ENCODE measurements at regions not wholly inside any gene's neighbourhood (a gene's known extent, or its start where the extent isn't known, plus 50 kb on each side); places are given as distances from the start of the nearest gene placed in this dataset.
A peak's percentile ranks its signal among the peaks of the same experiment; 100 is the strongest.

DNA sequence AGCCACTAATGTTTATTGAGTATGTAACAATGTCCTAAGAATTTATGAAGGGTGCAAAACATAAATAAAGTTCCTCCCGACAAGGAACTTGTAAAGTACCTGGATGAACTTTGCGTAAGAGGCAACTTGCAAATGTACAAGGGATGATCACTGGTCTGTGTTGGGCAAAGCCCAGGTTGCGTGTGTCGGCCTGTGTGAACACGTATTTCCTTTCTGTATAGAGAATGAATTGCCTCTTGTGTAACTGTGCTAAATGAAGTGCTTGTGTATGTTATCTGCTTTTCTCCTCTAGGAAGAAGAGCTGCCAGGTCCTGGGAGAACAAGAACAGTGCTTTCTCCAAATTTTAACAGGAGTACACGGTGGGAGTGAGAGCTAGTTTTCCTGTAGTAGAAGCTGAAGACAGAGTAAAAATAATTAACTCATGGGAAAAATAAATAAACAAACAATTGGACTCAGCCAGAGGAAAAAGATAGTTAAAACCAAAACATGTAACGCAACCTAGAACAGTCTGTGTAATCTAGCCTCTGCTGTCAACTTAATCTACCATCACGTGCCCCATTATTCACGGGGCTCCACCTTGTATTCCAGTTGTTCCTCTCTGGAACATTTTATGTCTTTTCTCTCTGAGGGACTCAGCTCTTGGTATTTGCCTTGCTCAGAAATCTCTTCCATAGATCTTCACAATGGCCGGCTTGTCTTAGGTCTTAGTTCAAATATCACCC lies 83.7 kb upstream of the RASGRP1 start:
- no peak for DNase-seq

DNA sequence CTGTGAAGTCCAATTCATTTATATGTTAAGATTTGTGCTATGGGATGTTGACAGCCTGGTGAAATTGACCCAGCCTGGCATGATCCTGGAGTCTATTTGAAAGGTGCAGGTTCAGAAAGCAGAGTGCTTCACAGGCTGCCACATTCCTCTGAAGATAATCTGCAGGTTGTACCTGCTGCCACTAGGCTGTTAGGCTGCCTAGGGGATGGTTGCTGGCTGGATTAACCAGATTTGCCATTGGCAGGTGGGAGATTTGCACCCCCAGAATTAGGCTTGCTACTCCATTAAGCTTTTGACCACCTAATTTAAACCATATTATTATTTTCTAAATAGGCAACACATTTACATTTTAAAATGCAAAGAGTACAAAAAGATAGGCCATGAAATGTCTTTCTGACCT lies 85.8 kb upstream of the RASGRP1 start:
- no peak for DNase-seq

DNA sequence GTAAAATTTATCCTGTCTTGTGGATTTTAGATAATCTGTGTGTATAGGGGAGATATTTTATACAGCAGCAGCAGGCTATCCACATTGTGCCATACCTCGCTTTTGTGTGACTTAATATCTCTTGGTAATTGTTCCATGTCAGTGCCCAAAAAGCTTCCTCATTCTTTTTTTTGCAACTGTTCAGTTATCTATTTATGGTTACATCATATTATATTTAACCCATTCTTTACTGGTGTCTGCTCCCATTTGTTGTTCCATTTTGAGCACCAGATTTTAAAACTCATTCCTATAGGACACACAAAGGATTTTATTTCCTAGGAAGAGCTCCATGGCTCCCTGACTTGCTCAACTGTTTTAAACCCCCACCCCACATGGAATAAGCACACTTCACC lies 86.3 kb upstream of the RASGRP1 start:
- peak; percentile 23 for DNase-seq

DNA sequence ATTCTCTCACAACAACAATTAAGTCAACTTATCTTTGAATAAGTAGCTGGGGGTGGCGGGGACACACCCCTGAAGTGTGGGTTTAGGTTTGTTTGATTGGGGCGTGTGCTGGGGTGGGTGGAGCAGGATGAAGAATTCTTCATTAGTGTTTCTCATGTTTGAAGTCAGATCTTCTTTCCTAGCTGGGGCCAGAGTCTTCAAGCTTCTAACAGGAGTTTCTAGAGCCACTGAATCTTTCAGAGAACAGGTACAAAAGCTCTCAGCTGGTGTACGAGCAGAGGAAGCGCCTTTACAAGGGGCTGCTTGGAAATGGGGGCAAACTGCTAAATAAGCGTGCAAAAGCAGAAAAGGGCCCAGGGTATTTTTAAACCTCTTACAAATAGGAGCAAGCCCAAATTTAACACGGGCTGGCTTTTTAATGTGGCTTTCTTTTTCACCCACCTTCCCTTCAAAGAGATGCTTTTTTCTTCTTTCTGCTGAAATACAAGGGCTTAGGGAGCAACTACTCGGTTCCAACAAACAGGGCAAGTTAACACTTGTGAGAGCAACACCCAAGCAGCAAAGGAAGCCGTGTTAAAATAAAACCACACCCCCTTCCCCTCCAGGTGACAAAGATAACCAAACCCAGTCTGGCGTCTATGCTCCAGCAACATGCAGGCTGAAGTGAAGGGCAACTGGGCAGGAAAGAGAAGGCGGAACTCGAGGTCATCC lies 86.9 kb upstream of the RASGRP1 start:
- peak; percentile 76 for DNase-seq

DNA sequence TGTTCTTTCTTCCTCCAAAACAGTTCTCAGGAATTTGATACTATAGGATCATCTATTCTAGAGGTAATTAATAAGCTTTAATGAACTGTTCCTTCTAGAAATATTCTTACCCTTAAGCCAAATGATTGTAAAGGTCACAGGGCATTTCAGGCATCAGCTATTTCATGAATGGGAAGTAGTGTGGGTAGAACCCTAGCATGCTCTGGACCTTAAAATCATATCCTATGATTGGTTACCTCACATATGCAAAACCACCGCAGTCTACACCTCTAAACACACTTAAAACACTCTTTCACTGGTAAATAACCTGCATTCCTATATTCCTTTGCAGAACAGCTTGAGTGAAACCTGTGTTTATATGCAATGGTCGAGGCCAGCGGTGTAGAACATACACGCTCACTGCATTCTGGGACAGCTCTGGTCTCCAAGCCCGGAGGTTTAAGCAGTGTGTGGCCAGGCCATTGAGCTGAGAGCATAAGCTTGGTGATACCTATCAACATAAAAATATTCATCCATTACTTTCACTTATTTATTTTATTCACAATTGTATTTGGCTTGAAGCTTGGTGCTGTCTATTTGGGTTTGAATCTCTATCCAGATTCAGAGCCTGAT lies 87.7 kb upstream of the RASGRP1 start:
- DNase-seq: no peak

DNA sequence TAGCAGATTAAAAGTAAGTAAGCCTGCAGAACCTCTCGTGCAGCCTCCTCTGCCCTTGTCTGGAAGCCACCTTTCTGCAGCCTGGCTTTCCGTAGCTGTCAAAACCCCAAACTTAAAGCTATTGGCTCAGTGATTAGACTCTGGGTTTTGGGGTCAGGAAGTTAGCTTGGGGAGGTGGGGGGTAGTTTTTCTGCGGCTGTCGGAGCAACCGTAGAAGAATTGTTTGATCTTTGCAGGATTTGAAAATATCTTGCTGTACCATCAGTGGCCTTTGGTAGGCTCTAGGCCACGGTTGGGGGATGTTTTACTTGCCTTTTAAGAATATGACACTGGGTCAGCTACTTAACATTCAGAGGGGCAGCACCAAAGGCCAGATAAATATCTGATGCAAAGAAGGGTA lies 88.4 kb upstream of the RASGRP1 start:
- DNase-seq: peak; percentile 93

DNA sequence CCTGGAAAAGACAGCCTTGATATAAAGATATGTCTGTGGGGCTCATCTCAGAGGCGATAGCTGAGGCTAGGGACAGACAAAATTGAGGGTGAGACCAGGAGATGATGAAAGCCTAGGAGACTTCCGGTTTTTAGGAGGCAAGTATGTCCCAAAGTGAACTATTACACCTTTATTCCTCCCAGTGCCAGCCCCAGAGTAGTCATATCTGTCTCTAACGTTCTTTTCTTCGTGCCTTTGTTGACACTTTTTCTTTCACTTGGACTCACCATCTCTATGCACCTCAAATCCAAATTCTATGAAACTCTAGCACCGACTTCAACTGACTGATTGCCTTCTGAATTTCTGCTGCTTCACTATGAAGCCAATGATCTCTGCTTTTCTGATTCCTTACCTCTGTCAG lies 93.8 kb upstream of the RASGRP1 start:
- DNase-seq: no peak

DNA sequence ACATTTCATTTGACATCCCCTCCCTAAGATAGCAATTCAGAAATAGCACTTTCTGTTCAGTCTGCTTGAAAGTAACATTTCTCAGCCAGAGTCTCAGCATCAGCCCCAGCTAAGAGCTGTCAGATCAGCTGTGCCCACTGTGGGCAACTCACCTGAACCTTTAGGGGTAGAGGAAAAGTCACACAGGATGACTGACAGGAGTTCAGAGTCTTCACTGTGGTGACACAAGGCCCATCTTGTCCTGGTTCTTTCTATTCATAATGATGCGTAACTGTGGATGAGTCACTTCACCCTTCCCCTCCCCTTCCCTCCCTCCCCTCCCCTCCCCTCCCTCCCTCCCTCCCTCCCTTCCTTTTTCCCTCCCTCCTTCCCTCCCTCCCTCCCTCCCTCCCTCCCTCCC lies 96.1 kb upstream of the RASGRP1 start:
- DNase-seq: no peak

DNA sequence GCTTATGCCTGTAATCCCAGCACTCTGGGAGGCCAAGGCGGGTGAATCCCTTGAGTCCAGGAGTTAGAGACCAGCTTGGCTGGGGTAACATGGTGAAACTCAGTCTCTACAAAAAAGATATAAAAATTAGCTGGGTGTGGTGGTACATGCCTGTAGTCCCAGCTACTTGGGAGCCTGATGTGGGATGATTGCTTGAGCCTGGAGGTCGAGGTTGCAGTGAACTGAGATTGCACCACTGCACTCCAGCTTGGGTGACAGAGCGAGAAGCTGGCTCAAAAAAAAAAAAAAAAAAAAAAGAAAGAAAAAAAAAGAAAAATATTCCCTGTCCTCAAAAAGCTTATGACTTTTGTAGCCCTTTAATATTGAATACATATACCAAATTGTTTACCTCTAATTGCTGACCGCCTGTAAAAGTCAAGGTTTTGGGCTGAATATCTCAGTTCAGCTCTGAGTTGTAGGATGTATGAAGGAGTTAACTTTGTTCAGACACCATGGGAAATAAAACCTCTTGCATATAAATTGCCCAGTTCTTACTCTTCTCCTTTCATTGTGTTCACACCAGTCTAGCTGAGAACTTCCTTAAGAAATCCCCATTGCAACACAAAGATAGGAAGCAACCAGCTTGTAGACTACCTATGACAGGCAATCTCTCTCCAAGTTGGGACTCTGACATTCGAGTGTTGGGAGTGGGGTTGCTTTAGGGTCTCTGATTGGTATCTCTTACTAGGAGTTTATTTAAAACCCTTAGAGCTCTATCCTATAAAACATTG lies 97.6 kb upstream of the RASGRP1 start:
- no peak for DNase-seq

DNA sequence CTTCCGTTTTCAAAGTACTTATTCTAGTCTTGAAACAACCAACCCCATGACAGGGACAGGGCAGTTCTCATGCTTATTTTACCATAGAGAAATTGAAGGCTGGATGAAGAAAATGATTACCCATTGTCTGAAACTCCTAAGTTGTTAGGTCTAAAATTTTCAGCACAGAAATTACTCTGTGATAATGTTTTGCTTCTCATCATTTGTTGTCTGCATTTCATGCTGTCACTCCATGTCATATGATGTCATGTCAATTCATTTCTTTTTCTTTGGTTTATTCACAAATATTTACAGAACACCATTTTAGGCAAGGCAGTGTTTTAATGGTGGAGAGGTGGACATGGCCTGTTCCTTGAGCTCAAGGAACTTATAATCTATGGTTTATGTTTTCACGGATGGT lies 98.2 kb upstream of the RASGRP1 start:
- DNase-seq: no peak

DNA sequence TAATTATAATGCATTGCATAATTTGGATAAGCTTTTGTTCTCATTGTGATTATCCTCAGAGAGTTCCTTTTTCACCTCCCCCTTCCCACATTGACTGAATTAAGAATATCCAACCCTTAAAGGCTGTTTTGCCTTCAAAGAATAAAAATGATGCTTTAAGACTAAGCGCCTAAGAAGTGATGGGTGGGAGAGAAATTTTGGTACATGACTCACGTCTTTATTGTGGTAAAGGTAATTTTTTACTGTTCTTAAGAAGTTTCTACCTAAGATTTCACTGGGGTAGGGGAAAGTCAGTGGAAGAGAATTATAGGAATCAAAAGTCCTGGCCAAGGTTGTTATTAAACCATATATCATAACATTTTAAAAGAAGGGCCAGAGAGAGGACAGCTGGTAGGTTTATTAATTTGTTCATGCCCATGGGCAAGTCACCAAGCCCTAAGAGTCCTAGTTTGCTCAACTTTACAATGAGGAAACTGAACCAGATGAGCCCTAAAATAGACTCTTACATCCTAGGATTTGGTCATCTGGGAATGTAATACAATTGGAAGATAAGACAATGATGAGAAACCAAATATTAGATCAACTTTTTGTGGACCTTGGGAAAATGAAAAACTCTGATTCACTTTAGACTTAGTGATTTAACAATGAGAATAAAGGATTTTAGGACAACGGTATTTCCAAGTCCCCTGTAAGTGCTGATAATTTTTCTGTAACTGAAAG lies 101.1 kb upstream of the RASGRP1 start:
- DNase-seq: no peak

DNA sequence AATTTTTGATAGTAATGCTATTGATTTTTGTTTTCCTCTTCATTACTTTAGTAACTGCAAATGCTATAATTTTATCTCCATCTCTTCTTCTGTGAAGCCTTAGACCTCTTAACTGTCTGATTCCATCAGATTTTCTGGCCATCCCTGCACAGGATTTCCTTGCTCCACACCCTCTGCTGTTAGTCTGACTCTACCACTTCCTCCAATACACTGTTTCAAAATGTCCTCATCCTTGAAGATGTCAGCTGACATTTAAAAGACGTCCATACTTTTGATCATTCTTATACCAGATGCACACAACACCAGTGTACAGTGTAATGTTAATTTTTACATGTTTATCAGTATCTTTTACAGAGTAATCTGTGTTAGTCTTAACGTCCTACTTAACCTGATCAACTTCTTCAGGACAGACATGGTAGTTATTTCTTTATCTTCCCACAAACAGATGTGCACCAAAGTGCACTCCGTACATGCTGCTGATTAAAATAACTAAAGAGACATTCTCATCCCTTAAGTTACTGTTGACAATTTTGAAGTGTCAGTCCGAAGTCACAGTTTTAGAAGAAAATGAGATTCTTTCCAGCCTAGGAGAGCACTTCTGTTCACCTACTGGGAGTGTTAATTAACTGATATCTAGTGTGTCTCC lies 102.4 kb upstream of the RASGRP1 start:
- no peak for DNase-seq

DNA sequence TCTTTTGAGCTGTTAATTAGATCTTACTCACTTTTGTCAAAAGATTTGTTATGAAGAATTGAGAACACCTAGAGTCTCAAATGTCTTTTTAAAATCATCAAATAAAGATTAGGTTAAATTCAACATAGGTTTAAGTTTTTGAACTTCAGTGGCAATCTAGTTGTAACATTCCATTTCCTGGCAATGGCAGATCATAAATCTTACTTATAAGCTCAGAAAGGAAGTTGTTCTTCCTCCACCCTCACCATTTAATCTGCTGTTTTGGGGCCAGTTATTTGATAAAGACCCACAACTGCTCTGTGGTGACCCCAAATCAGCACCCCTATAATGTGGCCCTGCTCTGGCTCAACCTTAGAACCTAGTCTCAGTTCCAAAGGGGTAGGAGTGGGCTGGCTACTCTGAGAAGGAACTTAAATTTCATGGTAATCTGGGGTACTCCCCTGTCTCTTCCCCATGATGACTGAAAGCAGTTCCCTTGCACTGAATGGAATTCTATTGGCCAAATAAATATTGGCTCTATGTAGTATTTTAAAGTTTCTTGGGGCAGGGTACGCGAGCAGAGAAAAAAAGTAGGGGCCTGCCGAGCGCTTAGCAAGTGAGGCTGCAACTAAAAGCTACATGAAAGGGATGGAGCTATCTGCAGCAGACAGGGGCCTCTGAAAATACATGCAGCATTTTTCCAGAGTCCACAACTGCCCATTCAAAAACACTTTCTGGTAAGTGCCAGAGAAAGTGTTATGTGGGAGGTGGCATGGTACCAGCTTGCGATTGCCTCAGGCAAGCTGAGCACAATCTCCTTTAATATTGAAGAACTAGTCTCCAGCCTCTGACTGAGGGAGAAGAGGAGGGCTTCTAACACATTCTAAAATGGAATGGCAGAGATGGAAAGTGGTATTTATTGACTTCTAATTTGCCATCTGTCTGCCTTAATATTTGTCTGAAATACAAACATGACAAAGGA lies 103.6 kb upstream of the RASGRP1 start:
- no peak for DNase-seq

DNA sequence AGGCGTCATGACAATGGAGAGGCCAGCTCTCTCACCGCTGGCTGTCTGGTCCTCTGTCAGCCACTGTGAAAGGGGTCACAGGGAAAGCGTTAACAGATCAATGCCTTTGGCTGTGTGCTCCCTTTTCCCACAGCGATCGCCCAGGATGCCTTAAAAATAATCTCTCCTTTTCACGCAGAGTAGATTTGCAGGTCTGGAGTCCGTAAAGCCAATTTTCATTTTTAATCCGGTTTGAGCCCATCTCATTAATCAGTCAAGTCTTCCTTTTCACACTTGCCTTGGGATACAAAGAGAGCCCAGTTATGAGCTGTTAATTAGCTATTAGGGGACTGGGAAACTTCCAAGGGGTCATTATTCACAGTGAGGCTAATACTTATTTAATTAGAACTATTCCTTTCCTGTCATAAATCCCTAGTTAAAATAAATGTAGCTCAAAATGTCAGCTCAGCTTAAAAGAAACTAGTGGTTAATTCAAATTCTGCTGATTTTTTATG lies 104.3 kb upstream of the RASGRP1 start:
- no peak for DNase-seq

DNA sequence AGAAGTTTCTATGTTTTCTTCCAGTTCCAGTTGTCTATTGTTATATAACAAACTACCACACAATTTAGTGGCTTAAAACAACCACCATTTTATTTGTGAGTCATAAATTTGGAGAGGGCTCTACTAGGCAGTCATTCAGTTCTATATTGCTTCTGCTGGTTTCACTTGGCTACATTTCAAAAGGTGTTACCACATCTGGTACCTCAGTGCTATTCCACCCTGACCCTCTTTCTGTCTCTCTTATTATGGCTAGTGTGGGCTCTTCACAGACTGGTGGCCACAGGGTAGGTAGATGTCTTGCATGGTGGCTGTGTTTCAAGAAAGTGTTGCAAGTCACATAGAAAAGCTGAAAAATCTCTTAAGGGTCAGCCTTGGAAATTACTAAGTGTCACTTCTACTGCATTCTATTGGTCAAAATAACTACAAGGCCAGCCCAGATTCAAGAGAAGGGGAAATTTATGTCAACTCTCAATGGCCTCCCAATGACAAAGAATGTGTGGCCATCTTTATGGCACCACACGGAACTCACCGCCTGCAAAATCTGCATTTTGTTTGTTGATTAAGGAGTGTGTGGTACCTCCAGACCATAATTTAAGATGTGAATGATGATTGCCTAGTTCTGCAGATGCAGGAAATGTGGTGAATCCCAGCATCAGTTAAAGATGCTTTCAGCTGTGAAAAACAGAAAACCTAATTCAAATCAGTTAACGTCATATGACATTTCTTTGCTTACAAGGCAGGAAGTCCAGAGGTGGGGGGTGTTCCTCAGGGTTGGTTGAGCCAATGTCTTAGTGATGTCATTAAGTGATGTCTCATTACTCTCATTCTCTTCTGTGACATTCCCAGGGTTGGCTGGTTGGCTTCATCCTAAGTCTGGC lies 105.8 kb upstream of the RASGRP1 start:
- DNase-seq: peak; percentile 91

DNA sequence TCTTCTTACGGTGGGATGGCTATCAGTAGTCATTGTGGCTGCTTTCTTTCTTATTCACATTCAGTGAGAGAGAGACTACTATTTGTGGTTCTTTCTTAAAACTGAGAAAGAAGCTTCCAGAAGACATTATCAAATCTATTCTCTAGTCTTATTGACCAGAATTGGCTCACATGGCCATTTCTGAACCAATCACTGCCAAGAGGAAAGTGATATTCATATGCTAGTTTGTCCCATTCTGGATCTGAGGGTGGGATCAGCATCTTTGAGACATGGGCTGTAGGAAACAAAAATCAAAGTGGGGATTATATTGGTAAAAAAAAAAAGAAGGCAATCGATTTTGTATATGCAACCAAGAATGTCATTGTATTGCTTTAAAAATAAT lies 106.4 kb upstream of the RASGRP1 start:
- DNase-seq: no peak

DNA sequence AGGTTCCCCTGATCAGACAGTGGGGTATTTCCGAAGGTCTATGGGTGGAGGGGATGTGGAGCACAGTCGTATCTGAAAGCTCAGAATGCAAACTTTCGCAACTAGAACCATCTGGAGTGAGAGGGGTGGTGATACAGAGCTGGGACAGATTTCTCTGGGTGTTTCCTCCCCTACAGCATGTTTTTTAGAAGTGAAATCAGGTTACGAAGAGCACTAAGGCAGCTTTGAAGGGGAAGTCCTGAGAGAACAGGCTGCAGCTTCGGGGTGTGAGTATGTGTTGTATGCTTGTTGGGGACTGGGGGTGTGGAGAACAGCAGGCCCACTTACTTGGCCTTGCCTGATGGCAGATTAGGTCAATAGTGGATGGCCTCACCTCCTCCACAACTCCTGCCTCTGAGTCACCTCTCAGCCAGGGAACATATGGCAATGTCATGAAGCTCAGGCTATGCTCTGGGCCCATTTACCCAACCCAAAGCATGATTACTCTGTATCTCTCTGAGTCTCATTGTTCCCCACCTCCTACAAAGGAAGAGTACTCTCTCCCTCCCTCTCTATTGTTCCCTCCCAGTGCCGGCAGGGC lies 107.2 kb upstream of the RASGRP1 start:
- peak; percentile 76 for DNase-seq

DNA sequence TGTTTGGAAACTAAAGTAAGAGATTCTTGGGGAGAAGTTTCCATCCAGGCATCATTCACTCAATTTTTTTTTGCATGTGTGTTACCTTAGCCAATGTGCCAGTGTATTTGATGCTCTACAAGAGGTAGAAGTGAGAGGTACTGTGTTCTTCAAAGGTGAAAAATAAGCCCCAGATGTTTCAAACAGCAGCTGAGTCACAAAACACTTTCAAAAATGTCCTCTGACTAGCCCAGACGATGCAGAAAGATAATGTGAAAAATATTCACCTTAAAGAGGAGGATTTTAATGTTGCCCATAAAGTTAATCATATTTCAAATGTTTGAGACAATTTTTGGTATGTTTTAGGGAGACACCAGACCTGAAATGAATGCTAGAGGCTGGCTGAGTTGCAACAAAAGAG lies 107.7 kb upstream of the RASGRP1 start:
- DNase-seq: no peak

All from central memory CD4-positive, alpha-beta T cell (primary cell).